WTC11 (cell line): ENCODE measurements at regions not wholly inside any gene's neighbourhood (a gene's known extent, or its start where the extent isn't known, plus 50 kb on each side); places are given as distances from the start of the nearest gene placed in this dataset.

Experiments
- ATAC-seq: fragments of 200-7000 bp; cut with Tn5 transposase; 2 replicates; pipeline ENCODE4 v1.10.0; 2021; ENCODE audit warnings: mild to moderate bottlenecking, moderate library complexity
- CTCF ChIA-PET: fragments of 300-600 bp; sonication (Branson Sonifier 250); formaldehyde crosslinking; loops from one replicate; lab custom pipeline; 2021; ENCODE audit warnings: antibody characterized with exemption; lab: Charles Lee
- POLR2A ChIA-PET: fragments of 350-600 bp; sonication (Branson Sonifier 250); formaldehyde crosslinking; loops from one replicate; lab custom pipeline; 2021; ENCODE audit warnings: antibody characterized with exemption; lab: Charles Lee
- DNase-seq: peaks from one replicate; pipeline ENCODE4 v3.0.0; 2021; ENCODE audit warnings: low spot score
- H3K27ac Mint-ChIP-seq: 2 replicates; pipeline ENCODE4 v1.8.0; 2021; ENCODE audit warnings: mixed read lengths
- H3K27me3 Mint-ChIP-seq: 2 replicates; pipeline ENCODE4 v1.8.0; 2021; ENCODE audit warnings: low read depth, mild to moderate bottlenecking, moderate library complexity, mixed read lengths
- H3K36me3 Mint-ChIP-seq: 2 replicates; pipeline ENCODE4 v1.8.0; 2021; ENCODE audit warnings: mixed read lengths
- H3K4me1 Mint-ChIP-seq: 2 replicates; pipeline ENCODE4 v1.8.0; 2022; ENCODE audit warnings: mixed read lengths
- H3K4me3 Mint-ChIP-seq: 2 replicates; pipeline ENCODE4 v1.8.0; 2021; ENCODE audit warnings: mild to moderate bottlenecking, moderate library complexity, mixed read lengths
- H3K9me3 Mint-ChIP-seq: 2 replicates; pipeline ENCODE4 v1.8.0; 2021; ENCODE audit warnings: mixed read lengths
- AFF4 ChIP-seq: sonication (generic); formaldehyde crosslinking; IDR thresholded peaks from 2 replicates; pipeline ENCODE4 v1.8.1; 2023; ENCODE audit warnings: mild to moderate bottlenecking, missing genetic modification reagents, borderline replicate concordance
- ARID4B ChIP-seq: sonication (generic); formaldehyde crosslinking; IDR thresholded peaks from 2 replicates; pipeline ENCODE4 v1.8.0; 2023; ENCODE audit warnings: missing genetic modification reagents, mild to moderate bottlenecking, borderline replicate concordance
- CBFB ChIP-seq: sonication (generic); formaldehyde crosslinking; IDR thresholded peaks from 2 replicates; pipeline ENCODE4 v1.8.1; 2022; ENCODE audit warnings: mild to moderate bottlenecking, low read depth, missing genetic modification reagents
- CTCF ChIP-seq: fragments of 200-600 bp; IDR thresholded peaks from 2 replicates; pipeline ENCODE4 v1.8.0; 2022; ENCODE audit warnings: antibody characterized with exemption
- ERG ChIP-seq: fragments of 250-450 bp; sonication (Bioruptor Pico); IDR thresholded peaks from 2 replicates; pipeline ENCODE4 v1.8.0; 2021; ENCODE audit warnings: mild to moderate bottlenecking
- FOXJ3 ChIP-seq: sonication (generic); formaldehyde crosslinking; IDR thresholded peaks from 2 replicates; pipeline ENCODE4 v1.9.0; 2021; ENCODE audit warnings: missing genetic modification reagents, mild to moderate bottlenecking, borderline replicate concordance
- IRF1 ChIP-seq: sonication (generic); formaldehyde crosslinking; IDR thresholded peaks from 2 replicates; pipeline ENCODE4 v1.8.0; 2023; ENCODE audit warnings: missing genetic modification reagents
- MYBL2 ChIP-seq: sonication (generic); formaldehyde crosslinking; IDR thresholded peaks from 2 replicates; pipeline ENCODE4 v1.8.1; 2023; ENCODE audit warnings: mild to moderate bottlenecking, moderate library complexity, missing genetic modification reagents
- NFYB ChIP-seq: sonication (generic); formaldehyde crosslinking; conservative IDR thresholded peaks from 2 replicates; pipeline ENCODE4 v1.8.0; 2022; ENCODE audit warnings: low read depth, missing genetic modification reagents
- NR2C2 ChIP-seq: sonication (generic); formaldehyde crosslinking; IDR thresholded peaks from 2 replicates; pipeline ENCODE4 v1.8.0; 2022; ENCODE audit warnings: mild to moderate bottlenecking, missing genetic modification reagents
- SOX15 ChIP-seq: fragments of 250-450 bp; sonication (Bioruptor Pico); IDR thresholded peaks from 2 replicates; pipeline ENCODE4 v1.9.0; 2021; ENCODE audit warnings: mild to moderate bottlenecking
- SP1 ChIP-seq: sonication (generic); formaldehyde crosslinking; conservative IDR thresholded peaks from 2 replicates; pipeline ENCODE4 v1.8.1; 2022; ENCODE audit warnings: missing genetic modification reagents
- TEAD4 ChIP-seq: sonication (generic); formaldehyde crosslinking; IDR thresholded peaks from 2 replicates; pipeline ENCODE4 v1.8.0; 2022; ENCODE audit warnings: mild to moderate bottlenecking, missing genetic modification reagents
- ZNF219 ChIP-seq: sonication (generic); formaldehyde crosslinking; IDR thresholded peaks from 2 replicates; pipeline ENCODE4 v1.8.0; 2023; ENCODE audit warnings: missing genetic modification reagents, mild to moderate bottlenecking, borderline replicate concordance
- ZNF232 ChIP-seq: sonication (generic); formaldehyde crosslinking; IDR thresholded peaks from 2 replicates; pipeline ENCODE4 v1.8.0; 2022; ENCODE audit warnings: mild to moderate bottlenecking, missing genetic modification reagents
- ZNF532 ChIP-seq: fragments of 250-450 bp; sonication (Bioruptor Pico); IDR thresholded peaks from 2 replicates; pipeline ENCODE4 v1.9.0; 2021; ENCODE audit warnings: mild to moderate bottlenecking, borderline replicate concordance

- Mint-ChIP-seq H3K27me3 (no peaks in the 10 kb centered on the region; the same call in 1 of the 2 replicates), H3K4me3 (no peak overlapping the region), H3K27ac (no peak overlapping the region), H3K4me1 (no peaks in the 10 kb centered on the region), H3K36me3 (0 out of 2 replicates have a peak, but pooled peaks cover 3% of the 10 kb centered on the region), H3K9me3 (peaks cover 25% of the 10 kb centered on the region)
- DNase-seq (no peak), ATAC-seq (no peak)
- CTCF ChIA-PET = no interaction called here
- POLR2A ChIA-PET = no interaction called here
- TF ChIP-seq AFF4 (CRISPR knock-in tag) = no peak
- TF ChIP-seq ZNF532 (CRISPR knock-in tag) = no peak
- TF ChIP-seq ZNF232 (CRISPR knock-in tag) = no peak
These were observed 356.0 kb downstream of the INHBA start for GRCh38 chr7:41346878-41347277.

GRCh38 chr7:41339913-41340676 is 362.8 kb downstream of the INHBA start:
- ATAC-seq (no peak), DNase-seq (no peak)
- no peak for TF ChIP-seq SOX15 (CRISPR knock-in tag)
- no peak for TF ChIP-seq NFYB
- no peak for TF ChIP-seq CBFB
- no peak for TF ChIP-seq MYBL2
- no peak for TF ChIP-seq ZNF219 (CRISPR knock-in tag)
- no peak for TF ChIP-seq TEAD4 (CRISPR knock-in tag)
- TF ChIP-seq ARID4B (CRISPR knock-in tag) = no peak
- no peak for TF ChIP-seq SP1 (CRISPR knock-in tag)
- TF ChIP-seq FOXJ3 (CRISPR knock-in tag) = no peak
- no peak for TF ChIP-seq ERG (CRISPR knock-in tag)
- no peak for TF ChIP-seq NR2C2 (CRISPR knock-in tag)
- TF ChIP-seq CTCF = no peak
- no peak for TF ChIP-seq IRF1 (CRISPR knock-in tag)
- peaks cover 6% of the 10 kb centered on the region for H3K9me3 Mint-ChIP-seq
- CTCF ChIA-PET = no interaction called here
- no peaks in the 10 kb centered on the region for H3K36me3 Mint-ChIP-seq
- no peak overlapping the region for H3K4me3 Mint-ChIP-seq
- no peaks in the 10 kb centered on the region; the same call in 1 of the 2 replicates for H3K27me3 Mint-ChIP-seq
- H3K27ac Mint-ChIP-seq = no peak overlapping the region
- POLR2A ChIA-PET = no interaction called here
- H3K4me1 Mint-ChIP-seq = no peaks in the 10 kb centered on the region
